GM12872 (cell line): ENCODE measurements at regions not wholly inside any gene's neighbourhood (a gene's known extent, or its start where the extent isn't known, plus 50 kb on each side); places are given as distances from the start of the nearest gene placed in this dataset.
A peak's percentile ranks its signal among the peaks of the same experiment; 100 is the strongest.

Source experiments
- CTCF ChIP-seq: IDR thresholded peaks from 3 replicates; pipeline ENCODE4 v1.5.1; 2011; ENCODE audit warnings: low read depth, mild to moderate bottlenecking, low read length, moderate library complexity; ENCODE audit not compliant: insufficient read depth

- no peak for TF ChIP-seq CTCF
Observed at GRCh38 chr3:21220944-21221343, 530.1 kb downstream of the ZNF385D start.

GRCh38 chr3:21216598-21216997, 534.4 kb downstream of the ZNF385D start:
- no peak for TF ChIP-seq CTCF

GRCh38 chr3:21195203-21195602, 555.8 kb downstream of the ZNF385D start:
- no peak for TF ChIP-seq CTCF

- no peak for TF ChIP-seq CTCF
Observed at GRCh38 chr3:21188459-21188858, 562.6 kb downstream of the ZNF385D start.

GRCh38 chr3:21185816-21186314, 565.1 kb downstream of the ZNF385D start:
- no peak for TF ChIP-seq CTCF

- TF ChIP-seq CTCF, result no peak
Observed at GRCh38 chr3:21174461-21174860, 576.5 kb downstream of the ZNF385D start.

- TF ChIP-seq CTCF, result peak; percentile 63
Observed at GRCh38 chr3:21170964-21171363, 580.0 kb downstream of the ZNF385D start.

GRCh38 chr3:21169948-21170347, 581.1 kb downstream of the ZNF385D start:
- no peak for TF ChIP-seq CTCF
